ENCODE measurements at regions not wholly inside any gene's neighbourhood (a gene's known extent, or its start where the extent isn't known, plus 50 kb on each side); places are given as distances from the start of the nearest gene placed in this dataset.

DNA sequence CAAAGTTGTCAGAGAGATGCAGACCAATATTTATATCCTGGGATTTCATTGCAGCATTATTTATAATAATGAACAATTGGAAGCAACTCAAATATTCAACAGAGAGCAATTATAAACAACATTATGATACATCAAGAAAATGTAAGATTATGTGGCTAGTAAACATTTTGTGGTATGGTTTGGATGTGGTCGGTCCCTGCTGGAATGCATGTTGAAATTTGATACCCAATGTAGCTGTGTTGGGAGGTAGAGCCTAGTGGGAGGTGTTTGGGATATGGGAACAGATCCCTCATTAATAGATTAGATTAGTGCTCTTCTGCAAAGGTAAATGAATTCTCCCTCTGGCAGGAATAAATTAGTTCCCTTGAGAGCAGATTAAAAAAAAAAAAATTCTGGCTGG lies 350.9 kb downstream of the ANKRD30A start:
- TF ChIP-seq, protein P1, sequence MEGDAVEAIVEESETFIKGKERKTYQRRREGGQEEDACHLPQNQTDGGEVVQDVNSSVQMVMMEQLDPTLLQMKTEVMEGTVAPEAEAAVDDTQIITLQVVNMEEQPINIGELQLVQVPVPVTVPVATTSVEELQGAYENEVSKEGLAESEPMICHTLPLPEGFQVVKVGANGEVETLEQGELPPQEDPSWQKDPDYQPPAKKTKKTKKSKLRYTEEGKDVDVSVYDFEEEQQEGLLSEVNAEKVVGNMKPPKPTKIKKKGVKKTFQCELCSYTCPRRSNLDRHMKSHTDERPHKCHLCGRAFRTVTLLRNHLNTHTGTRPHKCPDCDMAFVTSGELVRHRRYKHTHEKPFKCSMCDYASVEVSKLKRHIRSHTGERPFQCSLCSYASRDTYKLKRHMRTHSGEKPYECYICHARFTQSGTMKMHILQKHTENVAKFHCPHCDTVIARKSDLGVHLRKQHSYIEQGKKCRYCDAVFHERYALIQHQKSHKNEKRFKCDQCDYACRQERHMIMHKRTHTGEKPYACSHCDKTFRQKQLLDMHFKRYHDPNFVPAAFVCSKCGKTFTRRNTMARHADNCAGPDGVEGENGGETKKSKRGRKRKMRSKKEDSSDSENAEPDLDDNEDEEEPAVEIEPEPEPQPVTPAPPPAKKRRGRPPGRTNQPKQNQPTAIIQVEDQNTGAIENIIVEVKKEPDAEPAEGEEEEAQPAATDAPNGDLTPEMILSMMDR (IDR thresholded peaks at IDR 0.05) = no peak

DNA sequence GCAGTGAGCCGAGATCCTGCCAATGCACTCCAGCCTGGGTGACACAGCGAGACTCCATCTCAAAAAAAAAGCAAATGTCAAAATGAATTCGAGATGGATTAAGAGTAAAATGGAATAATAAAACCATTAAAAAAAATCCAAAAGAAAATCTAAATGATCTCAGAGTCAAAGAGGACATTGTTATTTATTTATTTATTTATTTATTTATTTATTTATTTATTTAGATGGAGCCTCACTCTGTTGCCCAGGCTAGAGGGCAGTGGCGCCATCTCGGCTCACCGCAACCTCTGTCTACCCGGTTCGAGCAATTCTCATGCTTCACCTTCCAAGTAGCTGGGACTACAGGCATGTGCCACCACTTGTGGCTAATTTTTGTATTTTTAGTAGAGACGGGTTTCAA lies 349.2 kb downstream of the ANKRD30A start:
- TF ChIP-seq, protein P1 (IDR thresholded peaks at IDR 0.05) = no peak

DNA sequence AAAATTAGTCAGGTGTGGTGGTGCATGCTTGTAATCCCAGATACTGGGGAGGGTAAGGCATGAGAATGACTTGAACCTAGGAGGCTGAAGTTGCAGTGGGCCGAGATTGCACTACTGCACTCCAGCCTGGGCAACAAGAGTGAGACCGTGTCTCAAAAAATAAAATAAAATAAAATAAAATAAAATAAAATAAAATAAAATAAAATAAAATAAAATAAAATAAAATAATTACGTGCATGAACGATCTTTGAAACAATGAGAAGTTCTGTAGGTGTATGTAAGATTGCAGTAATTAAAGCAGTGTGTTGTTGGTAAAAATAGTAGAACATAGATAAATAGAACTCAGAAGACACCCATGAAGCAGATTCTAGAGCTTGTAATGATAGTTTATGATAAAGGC lies 348.5 kb downstream of the ANKRD30A start:
- TF ChIP-seq, protein P1 (IDR thresholded peaks at IDR 0.05) = no peak

DNA sequence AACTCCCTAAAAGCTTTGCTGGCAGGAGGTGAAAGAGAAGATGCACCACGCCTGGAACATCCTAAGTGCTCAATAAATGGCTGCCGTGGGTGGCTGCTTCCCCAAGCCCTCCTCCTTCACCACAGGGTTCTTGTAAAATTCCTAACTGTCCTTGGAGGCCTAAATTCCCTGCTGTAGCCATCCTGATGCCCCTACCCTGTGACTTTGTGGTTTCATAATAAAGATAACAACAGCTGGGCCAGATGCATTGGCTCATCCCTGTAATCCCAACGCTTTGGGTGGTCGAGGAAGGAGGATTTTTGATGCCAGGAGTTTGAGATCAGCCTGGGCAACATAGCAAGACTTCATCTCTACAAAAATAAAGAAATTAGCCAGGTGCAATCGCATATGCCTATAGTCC lies 341.8 kb downstream of the ANKRD30A start:
- TF ChIP-seq, protein P1 (IDR thresholded peaks at IDR 0.05) = no peak

DNA sequence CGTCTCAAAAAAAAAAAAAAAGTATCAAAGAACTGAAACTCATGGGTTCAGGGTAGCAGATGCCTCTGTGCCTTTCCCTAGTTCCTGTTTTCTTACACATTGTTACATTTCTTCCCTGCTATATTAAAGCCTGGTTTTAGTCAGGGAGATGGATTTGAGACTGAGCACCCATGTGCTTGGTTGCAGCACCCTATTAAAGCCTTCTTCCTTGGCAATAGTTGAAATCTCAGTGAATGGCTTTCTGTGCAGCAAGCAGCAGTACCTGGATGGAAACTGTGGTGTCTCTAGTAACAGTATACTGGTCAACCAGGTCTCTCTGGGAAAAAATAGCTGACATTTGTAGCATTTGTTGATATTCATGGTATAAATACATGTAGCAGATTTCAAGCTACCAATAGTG lies 331.1 kb downstream of the ANKRD30A start:
- TF ChIP-seq, protein P1 (IDR thresholded peaks at IDR 0.05) = no peak

DNA sequence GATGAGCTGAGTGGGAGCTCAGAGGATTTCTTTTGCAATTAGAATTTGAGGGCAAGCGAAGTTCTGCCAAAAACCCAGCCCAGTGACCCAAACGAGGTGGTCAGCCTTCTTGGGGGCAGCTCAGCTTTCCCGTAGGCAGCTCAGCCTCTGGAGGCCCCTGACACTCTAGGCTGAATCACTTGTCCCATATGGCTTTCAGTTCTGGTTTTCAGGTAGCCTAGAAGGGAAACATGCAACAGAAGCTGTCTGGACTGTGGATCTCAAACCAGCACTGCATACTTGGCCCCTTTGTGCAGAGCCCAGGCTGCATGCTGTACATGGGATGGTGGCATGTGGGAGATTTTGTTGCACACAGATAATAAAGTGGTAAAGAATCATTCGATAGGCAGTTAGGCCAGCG lies 322.8 kb downstream of the ANKRD30A start:
- TF ChIP-seq, protein P1 (IDR thresholded peaks at IDR 0.05) = no peak

DNA sequence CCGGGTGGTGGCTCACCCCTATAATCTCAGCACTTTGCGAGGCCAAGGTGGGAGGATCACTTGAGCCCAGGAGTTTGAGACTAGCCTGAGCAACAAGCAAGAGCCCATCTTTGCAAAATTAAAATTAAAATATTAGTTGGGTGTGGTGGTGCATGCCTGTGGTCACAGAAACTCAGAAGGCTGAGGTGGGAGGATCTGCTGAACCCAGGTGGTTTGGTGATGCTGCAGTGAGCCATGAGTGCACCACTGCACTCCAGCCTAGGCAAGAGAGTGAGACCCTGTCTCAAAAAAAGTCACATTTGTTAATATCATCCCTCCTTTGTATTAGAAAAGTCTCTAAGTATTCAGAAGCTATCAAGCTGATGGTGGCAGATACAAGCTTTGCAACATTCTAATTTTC lies 317.5 kb downstream of the ANKRD30A start:
- TF ChIP-seq, protein P1 (IDR thresholded peaks at IDR 0.05) = no peak

DNA sequence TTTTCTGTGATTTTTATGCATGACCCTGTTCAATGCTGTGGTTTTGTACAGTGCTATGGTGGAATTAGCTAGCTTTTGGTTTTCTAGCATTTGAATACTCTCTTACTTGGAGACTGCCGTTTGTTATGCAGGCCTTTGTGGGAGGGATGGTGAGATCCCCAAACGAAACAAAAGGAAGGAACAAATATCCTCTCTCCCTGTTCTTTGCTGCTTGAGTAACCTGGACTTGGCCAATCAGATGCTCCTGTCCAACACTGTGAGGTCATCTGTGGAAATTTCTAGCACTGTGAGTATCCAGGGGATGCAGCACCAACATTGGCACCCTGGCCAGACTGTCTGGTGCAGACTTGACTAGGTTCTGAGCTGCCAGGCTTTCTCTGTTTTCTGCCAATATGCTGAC lies 314.4 kb downstream of the ANKRD30A start:
- TF ChIP-seq, protein P1 (IDR thresholded peaks at IDR 0.05) = no peak

Measured in LNCAP (cell line).